ENCODE measurements at regions not wholly inside any gene's neighbourhood (a gene's known extent, or its start where the extent isn't known, plus 50 kb on each side); places are given as distances from the start of the nearest gene placed in this dataset.

DNA sequence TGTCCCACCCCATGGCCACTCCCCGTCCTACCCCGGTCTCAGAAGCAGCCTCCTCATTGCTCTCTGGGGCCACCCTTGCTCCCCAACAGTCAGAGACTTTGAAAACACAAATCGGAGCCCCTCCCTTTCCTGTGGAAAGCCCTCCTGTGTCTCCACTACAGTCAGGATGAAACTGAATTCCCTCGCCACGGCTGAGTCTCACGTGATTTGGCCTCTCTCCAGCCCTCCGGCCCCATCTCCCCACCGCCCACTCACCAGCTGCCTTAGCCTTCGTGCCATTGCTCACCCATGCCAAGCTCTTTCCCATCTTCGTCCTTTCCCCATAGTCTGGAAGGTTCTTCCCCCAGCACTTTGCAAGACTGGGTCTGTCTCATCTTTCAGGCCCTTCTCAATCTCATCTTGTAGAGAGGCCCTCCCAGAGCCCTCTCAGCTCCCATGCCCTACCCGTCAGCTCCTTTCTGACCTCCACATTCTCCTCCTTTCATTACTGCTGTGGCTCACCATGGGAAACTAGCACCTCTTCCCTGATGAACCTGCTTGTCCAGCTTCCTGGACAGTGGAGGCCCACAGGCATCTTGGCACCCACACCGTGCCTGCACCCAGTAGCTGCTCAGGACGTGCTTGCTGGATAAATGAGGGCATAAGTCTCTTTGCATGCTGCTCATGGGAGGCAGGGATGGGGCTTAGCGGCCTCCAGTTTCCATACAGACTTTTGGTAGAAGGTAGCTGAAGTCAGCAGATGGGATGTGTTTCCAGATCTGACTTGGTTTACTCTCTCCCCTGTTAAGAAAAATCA is 126.4 kb upstream of the COL5A1 start (continued):
- TF ChIP-seq TAF7 (optimal IDR thresholded peaks at IDR 0.05; ENCODE audit: borderline replicate concordance, low read depth, low read length) (no peak), MAFK (IDR thresholded peaks at IDR 0.05; ENCODE audit: low read depth, low read length) (no peak)
